GM19239 (cell line): ENCODE measurements at regions not wholly inside any gene's neighbourhood (a gene's known extent, or its start where the extent isn't known, plus 50 kb on each side); places are given as distances from the start of the nearest gene placed in this dataset.
"Not testable (repeated sequence)": the region's sequence is repeated elsewhere in the genome, so short reads cannot be mapped to it uniquely, and the experiment has no call there.

Source experiments
- DNase-seq: peaks from one replicate; pipeline ENCODE4 v3.0.0; 2011; ENCODE audit warnings: low spot score; ENCODE audit not compliant: insufficient read length
- FAIRE-seq: peaks from 2 replicates; lab custom pipeline; 2011; peaks lifted over from hg19 to GRCh38; lab: Jason Lieb, UNC

- DNase-seq (no peak), FAIRE-seq (no peak)
Observed at GRCh38 chr12:17370621-17371020, 719.4 kb downstream of the RERGL start.

GRCh38 chr12:17369556-17369955, 720.4 kb downstream of the RERGL start:
- FAIRE-seq (no peak), DNase-seq (no peak)

GRCh38 chr12:17361224-17361623, 728.8 kb downstream of the RERGL start:
- DNase-seq (no peak), FAIRE-seq (no peak)

DNA sequence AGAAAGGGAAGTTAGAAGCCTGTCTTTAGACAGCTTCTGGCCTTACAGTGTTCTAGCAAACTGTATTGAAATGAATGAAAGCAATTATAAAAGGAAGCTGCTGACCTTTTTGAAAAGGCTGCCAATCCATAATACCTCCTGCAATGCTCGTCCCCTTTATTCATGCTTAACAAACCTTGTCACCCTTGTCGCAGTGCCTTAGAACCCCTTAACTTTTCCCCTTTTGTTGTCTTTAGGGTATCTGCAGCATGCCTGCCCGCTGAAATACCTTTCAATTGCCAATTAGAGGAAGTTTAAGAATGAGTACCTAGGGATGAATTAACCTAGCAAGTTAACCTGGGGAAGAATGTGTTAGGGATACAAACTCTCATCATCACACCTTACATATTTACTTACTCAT, 731.2 kb downstream of the RERGL start:
- no peak for FAIRE-seq
- no peak for DNase-seq

DNA sequence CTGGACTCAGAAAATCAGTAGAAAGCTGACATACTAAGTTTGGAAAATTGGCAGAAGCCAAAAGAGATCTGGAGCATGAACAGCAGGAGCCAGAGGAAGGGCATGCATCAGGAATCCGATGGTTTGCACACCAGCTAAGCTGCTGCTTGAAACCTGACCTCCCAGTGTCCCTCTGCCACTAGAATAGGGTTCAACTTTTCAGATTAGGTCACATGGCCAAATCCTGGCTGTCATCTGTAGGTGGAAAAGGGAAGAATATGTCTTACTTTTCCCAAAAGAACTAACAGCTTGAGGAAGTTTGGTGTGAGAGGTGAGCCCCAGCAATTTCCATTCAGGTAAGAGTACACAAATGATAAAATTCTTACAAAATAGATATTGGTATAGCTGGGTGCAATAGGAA, 732.6 kb downstream of the RERGL start:
- DNase-seq = no peak
- no peak for FAIRE-seq

DNA sequence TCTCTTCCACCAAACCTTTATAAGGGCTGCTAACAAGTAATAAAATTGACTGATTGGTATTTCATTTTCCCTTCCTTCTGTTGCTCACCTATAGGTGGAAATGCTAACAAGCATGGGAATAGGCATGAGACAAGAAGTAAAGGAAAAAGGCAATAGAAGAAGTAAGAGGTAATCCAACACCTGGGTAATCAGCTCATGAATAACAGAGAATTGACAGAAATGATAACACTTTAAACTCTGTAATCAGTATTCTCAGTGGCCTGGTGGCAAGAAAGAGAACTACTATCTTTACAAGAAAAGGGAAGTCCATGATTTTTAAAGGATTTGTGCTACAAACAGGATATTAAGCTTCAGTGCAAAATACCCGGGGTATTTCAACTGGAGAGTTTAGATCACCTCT, 737.8 kb downstream of the RERGL start:
- FAIRE-seq (no peak), DNase-seq (no peak)

DNA sequence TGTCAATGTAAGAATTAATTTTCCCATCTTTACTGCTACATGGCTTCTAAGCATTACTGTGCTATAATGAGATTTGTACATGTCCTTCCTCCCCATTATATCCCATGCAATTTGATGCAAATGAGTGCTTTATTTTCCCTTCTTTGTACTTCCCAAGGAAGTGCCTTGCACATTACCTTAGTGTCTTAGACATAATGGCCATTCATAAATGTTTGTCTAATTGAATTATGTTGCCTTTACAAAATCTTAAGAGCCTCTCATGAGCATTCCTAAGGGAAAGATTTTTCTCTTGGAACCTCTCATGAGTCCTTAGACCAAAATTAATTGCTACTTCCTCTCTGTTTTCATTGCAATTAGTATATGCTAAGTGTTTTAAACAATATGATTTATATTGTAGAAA, 741.7 kb downstream of the RERGL start:
- FAIRE-seq = no peak
- no peak for DNase-seq

DNA sequence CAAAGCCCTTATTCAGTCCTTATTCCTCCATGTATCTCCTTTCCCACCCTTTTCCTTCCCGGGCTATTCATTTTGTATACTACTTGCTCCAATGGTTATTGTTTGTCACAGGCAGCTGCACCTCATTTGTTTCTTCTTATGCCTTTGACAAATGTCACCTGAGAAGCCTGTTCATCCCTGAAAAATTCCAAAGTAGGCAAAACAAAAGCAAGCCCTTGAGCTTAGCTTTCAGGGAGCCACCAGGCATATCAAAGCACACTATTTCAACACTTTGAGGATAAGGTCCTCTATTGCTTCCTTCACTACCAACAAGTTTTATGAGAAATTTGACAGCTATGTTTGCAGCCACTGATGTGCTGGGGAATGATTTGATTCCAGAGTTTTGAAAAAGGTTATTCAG, 738.7 kb upstream of the LMO3 start:
- DNase-seq (no peak), FAIRE-seq (no peak)

DNA sequence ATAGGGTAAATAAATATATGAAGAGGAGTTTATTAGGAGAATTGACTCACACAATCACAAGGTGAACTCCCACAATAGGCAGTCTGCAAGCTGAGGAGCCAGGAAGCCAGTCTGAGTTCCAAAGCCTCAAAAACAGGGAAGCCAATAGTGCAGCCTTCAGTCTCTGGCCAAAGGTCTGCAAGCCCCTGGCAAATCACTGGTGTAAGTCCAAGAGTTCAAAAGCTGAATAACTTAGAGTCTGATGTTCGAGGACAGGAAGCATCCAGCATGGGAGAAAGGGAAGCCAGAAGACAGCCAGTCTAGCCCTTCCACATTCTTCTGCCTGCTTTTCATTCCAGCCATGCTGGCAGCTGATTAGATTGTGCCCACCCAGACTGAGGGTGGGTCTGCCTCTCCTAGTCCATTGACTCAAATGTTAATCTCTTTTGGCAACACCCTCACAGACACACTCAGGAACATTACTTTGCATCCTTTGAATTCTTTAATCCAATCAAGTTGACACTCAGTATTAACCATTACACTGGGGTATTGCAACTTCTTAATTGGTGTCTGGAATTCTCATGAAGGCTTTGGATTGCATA, 736.5 kb upstream of the LMO3 start:
- DNase-seq (no peak), FAIRE-seq (no peak)

DNA sequence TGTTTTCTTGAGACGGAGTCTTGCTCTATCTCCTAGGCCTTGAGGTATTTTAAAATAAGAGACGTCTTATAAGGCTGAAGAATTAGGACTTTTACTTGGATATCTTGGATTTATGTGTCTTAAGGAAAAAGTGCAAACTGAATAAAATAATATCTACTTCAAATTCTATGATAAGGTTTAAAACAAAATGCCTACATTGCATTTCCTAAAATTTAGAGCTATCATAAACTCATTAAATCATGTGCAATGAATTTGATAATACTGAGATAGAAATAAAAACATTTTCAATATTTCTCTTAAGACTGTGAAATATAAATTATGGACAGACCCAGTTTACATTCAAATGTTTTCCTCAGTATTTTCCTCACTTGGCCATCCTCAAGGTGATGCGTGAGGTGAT, 729.5 kb upstream of the LMO3 start:
- DNase-seq = no peak
- FAIRE-seq = no peak

GRCh38 chr12:17334784-17335183, 728.8 kb upstream of the LMO3 start:
- FAIRE-seq (no peak), DNase-seq (no peak)

GRCh38 chr12:17333287-17333686, 727.3 kb upstream of the LMO3 start:
- DNase-seq (no peak), FAIRE-seq (no peak)

- FAIRE-seq (no peak), DNase-seq (no peak)
Observed at GRCh38 chr12:17326649-17327048, 720.7 kb upstream of the LMO3 start.

DNA sequence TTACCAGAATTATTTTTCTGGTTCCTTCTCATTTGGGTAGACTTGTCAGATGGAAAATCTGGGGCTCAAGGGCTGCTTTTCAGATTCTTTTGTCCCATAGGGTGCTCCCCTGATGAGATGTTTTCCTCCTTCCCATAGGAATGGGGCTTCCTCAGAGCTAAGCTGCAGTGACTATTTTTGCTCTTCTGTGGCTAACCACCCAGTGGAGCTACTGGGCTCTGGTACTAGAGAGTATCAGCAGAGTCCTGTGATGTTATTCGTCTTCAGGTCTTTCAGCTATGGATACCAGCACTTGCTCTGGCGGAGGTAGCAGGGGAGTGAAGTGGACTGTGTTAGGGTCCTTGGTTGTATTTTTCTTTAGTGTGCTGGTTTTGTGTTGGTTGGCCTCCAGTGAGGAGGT, 716.1 kb upstream of the LMO3 start:
- FAIRE-seq (no peak), DNase-seq (no peak)

DNA sequence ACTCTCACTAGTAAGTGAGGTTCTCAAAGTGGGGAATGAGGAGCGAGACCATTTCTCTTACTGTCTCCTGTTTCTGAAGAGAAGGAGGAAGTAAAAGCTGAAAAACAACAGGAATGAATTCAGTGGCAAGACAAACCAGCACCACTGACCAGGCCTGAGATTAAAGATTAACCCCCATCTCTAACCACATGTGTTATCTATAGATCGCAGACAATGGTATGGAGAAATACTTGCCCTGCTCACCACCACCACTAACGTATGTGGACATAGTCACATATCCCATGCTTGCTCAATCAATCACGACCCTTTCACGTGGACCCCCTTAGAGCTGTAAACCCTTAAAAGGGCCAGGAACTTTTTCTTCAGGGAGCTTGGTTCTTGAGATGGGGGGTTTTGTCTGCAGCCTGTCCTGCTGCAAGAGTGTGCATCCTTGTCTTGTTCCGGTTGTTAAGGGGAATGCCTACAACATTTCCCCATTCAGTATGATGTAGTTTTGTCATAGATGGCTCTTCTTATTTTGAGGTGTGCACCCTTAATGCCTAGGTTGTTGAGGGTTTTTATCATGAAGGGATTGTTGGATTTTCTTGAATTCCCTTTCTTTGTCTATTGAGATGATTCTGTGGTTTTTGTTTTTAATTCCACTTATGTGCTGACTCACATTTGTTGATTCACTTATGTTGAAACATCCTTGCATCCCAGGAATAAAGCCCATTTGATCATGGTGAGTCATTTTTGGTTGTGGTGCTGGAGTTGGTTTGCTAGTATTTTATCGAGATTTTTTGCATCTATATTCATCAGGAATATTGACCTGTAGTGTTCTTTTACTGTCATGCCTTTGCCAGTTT, 698.8 kb upstream of the LMO3 start:
- no peak for DNase-seq
- FAIRE-seq = no peak

DNA sequence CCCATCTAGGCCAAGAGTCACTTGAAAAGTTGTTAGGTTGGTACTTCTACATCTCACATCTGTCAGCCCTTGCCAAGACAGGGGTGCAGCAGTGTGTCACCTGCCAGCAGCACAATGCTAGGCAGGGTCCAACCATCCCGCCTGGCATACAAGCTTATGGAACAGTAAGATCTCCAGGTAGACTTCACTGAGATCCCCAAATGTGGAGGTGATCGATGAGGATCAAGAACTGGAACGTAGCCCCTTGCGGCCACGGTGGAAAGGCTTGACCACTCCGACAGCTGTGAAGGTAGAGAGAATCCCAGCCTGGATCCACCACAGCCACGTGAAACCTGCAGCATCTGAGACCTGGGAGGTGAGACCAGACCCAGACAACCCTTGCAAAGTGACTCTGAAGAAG, 696.0 kb upstream of the LMO3 start:
- DNase-seq (no peak), FAIRE-seq (no peak)

GRCh38 chr12:17301544-17301943, 695.6 kb upstream of the LMO3 start:
- no peak for DNase-seq
- FAIRE-seq = no peak

GRCh38 chr12:17296882-17297281, 690.9 kb upstream of the LMO3 start:
- FAIRE-seq = no peak
- no peak for DNase-seq

DNA sequence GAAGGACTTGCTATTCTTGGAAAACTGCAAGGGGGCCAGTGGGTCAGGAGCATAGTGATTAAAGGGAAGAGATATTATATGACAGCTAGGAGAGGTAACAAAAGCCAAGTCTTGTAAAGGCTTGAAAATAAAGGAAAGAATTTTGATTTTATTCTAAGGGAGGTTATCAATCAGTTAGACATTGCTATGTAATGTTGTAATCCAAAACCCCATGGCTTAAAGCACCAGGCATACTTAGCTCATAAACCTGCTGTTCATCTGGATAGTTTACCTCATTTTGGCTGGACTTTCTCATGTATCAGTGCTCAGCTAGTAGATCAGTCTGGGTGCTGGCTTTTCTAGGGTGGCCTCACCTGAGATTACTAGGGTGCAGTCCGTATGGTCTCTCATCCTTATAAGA, 680.9 kb upstream of the LMO3 start:
- FAIRE-seq = no peak
- no peak for DNase-seq

GRCh38 chr12:17284873-17285272, 678.9 kb upstream of the LMO3 start:
- FAIRE-seq (no peak), DNase-seq (no peak)

GRCh38 chr12:17283563-17283962, 677.6 kb upstream of the LMO3 start:
- FAIRE-seq (no peak), DNase-seq (no peak)

- FAIRE-seq, DNase-seq: not testable (repeated sequence)
Observed at GRCh38 chr12:17282169-17282568, 676.2 kb upstream of the LMO3 start.
